RWPE1 (cell line): ENCODE measurements at regions not wholly inside any gene's neighbourhood (a gene's known extent, or its start where the extent isn't known, plus 50 kb on each side); places are given as distances from the start of the nearest gene placed in this dataset.

Experiments
- CTCF ChIA-PET: fragments of 350-600 bp; sonication (Branson Sonifier 250); formaldehyde crosslinking; extraction: SDS; loops from one replicate; lab custom pipeline; 2021; lab: Yijun Ruan, JAX
- POLR2A ChIA-PET: fragments of 400-600 bp; formaldehyde crosslinking; extraction: SDS; loops from one replicate; lab custom pipeline; 2020; ENCODE audit warnings: antibody characterized with exemption; ENCODE audit not compliant: low non-redundant PET; lab: Yijun Ruan, JAX
- DNase-seq: peaks from one replicate; pipeline ENCODE4 v3.0.0; 2012; ENCODE audit warnings: low spot score
- H3K27ac ChIP-seq: fragments of 450-650 bp; 2 replicates; pipeline ENCODE4 v1.5.1; 2017
- CTCF ChIP-seq: fragments of 450-650 bp; conservative IDR thresholded peaks from 2 replicates; pipeline ENCODE4 v1.5.1; 2017; ENCODE audit warnings: low read depth, mild to moderate bottlenecking

- no peak for DNase-seq
- ChIA-PET POLR2A (no interaction called here), CTCF (no interaction called here)
- no peak overlapping the region for H3K27ac ChIP-seq
- no peak for TF ChIP-seq CTCF
Observed at GRCh38 chr1:187809549-187809948, 980.8 kb downstream of the PLA2G4A start.

- H3K27ac ChIP-seq: no peak overlapping the region
- no peak for TF ChIP-seq CTCF
- no peak for DNase-seq
- ChIA-PET POLR2A (no interaction called here), CTCF (no interaction called here)
Observed at GRCh38 chr1:187816646-187817045, 987.9 kb downstream of the PLA2G4A start.

GRCh38 chr1:187817782-187818181 lies 989.0 kb downstream of the PLA2G4A start:
- no peak for TF ChIP-seq CTCF
- ChIA-PET POLR2A (no interaction called here), CTCF (interaction anchor here (0.6 kb wide), 1 partner anchor 251 kb away, joined by 8 read pairs; no protein-coding TSS in a partner anchor)
- DNase-seq: no peak
- H3K27ac ChIP-seq: no peak overlapping the region

GRCh38 chr1:187819086-187819485 lies 990.3 kb downstream of the PLA2G4A start:
- H3K27ac ChIP-seq: no peak overlapping the region
- TF ChIP-seq CTCF: no peak
- CTCF ChIA-PET: no interaction called here
- POLR2A ChIA-PET: no interaction called here
- DNase-seq: no peak

GRCh38 chr1:187836557-187836956 lies 1007.8 kb downstream of the PLA2G4A start:
- DNase-seq: no peak
- H3K27ac ChIP-seq: no peak overlapping the region
- TF ChIP-seq CTCF: no peak
- CTCF ChIA-PET: interaction anchor here (0.6 kb wide), 1 partner anchor 608 kb away, joined by 3 read pairs; no protein-coding TSS in a partner anchor
- POLR2A ChIA-PET: no interaction called here

GRCh38 chr1:187837787-187838186 lies 1009.0 kb downstream of the PLA2G4A start:
- no peak overlapping the region for H3K27ac ChIP-seq
- POLR2A ChIA-PET: no interaction called here
- no peak for DNase-seq
- CTCF ChIA-PET: no interaction called here
- TF ChIP-seq CTCF: no peak
